22Rv1 (cell line): ENCODE measurements at regions not wholly inside any gene's neighbourhood (a gene's known extent, or its start where the extent isn't known, plus 50 kb on each side); places are given as distances from the start of the nearest gene placed in this dataset.
"Not testable (repeated sequence)": the region's sequence is repeated elsewhere in the genome, so short reads cannot be mapped to it uniquely, and the experiment has no call there.

Experiments
- CTCF ChIP-seq: fragments of 450-650 bp; IDR thresholded peaks from 2 replicates; pipeline ENCODE4 v1.5.1; 2017; ENCODE audit warnings: mild to moderate bottlenecking
- ZFX ChIP-seq: fragments of 450-650 bp; IDR thresholded peaks from 2 replicates; pipeline ENCODE4 v1.6.1; 2017; ENCODE audit warnings: antibody characterized with exemption, borderline replicate concordance

- not testable (repeated sequence) for TF ChIP-seq CTCF, ZFX
These were observed 119.1 kb upstream of the NBPF19 start for GRCh38 chr1:149355748-149356147.
